Hepatocyte (in vitro differentiated cells): ENCODE measurements at regions not wholly inside any gene's neighbourhood (a gene's known extent, or its start where the extent isn't known, plus 50 kb on each side); places are given as distances from the start of the nearest gene placed in this dataset.

Experiments
- DNase-seq: peaks from one replicate; pipeline ENCODE4 v3.0.0-alpha.2; 2016; ENCODE audit warnings: low spot score
- H2AFZ ChIP-seq: fragments of 200-600 bp; sonication (generic); 2 replicates; pipeline ENCODE4 v1.6.0; 2016; ENCODE audit warnings: antibody characterized with exemption, mild to moderate bottlenecking
- H3K27ac ChIP-seq: fragments of 200-600 bp; sonication (generic); 2 replicates; pipeline ENCODE4 v1.5.1; 2016; ENCODE audit warnings: mild to moderate bottlenecking
- H3K27me3 ChIP-seq: fragments of 200-600 bp; sonication (generic); 2 replicates; pipeline ENCODE4 v1.6.1; 2016
- H3K36me3 ChIP-seq: fragments of 200-600 bp; sonication (generic); replicated peaks from 2 replicates; pipeline ENCODE4 v1.5.1; 2016; ENCODE audit warnings: low read depth; ENCODE audit not compliant: insufficient read depth
- H3K4me1 ChIP-seq: fragments of 200-600 bp; sonication (generic); 2 replicates; pipeline ENCODE4 v1.5.1; 2016; ENCODE audit warnings: mild to moderate bottlenecking, moderate library complexity; ENCODE audit not compliant: insufficient read depth
- H3K4me2 ChIP-seq: fragments of 200-600 bp; sonication (generic); 2 replicates; pipeline ENCODE4 v1.6.0; 2016
- H3K4me3 ChIP-seq: fragments of 200-600 bp; sonication (generic); 2 replicates; pipeline ENCODE4 v1.5.1; 2016; ENCODE audit warnings: mild to moderate bottlenecking
- H3K79me2 ChIP-seq: fragments of 200-600 bp; sonication (generic); 2 replicates; pipeline ENCODE4 v1.6.0; 2017; ENCODE audit warnings: mild to moderate bottlenecking
- H3K9me2 ChIP-seq: fragments of 200-600 bp; sonication (generic); replicated peaks from 2 replicates; pipeline ENCODE4 v1.6.0; 2017; ENCODE audit warnings: mild to moderate bottlenecking; ENCODE audit not compliant: insufficient read depth
- H3K9me3 ChIP-seq: fragments of 200-600 bp; sonication (generic); 2 replicates; pipeline ENCODE4 v1.5.1; 2016; ENCODE audit warnings: low read depth, mild to moderate bottlenecking
- H4K20me1 ChIP-seq: fragments of 200-600 bp; sonication (generic); 2 replicates; pipeline ENCODE4 v1.6.0; 2016; ENCODE audit warnings: mild to moderate bottlenecking; ENCODE audit not compliant: insufficient read depth, poor library complexity, severe bottlenecking
- EZH2 ChIP-seq: fragments of 200-600 bp; sonication (generic); IDR thresholded peaks from 2 replicates; pipeline ENCODE4 v1.6.1; 2016; ENCODE audit warnings: antibody characterized with exemption, mild to moderate bottlenecking, borderline replicate concordance
- EZH2phosphoT487 ChIP-seq: fragments of 200-600 bp; sonication (generic); IDR thresholded peaks from one replicate; pipeline ENCODE4 v1.6.1; 2018; ENCODE audit warnings: antibody characterized with exemption, mild to moderate bottlenecking, low read depth, moderate library complexity; ENCODE audit not compliant: unreplicated experiment, severe bottlenecking
- WGBS: methylation state at CpG from one replicate; pipeline ENCODE4 v1.1.6; 2016; ENCODE audit warnings: low lambda C conversion rate; ENCODE audit errors: missing lambda C conversion rate; 5-methylcytosine and 5-hydroxymethylcytosine counted together
- TF ChIP-seq, protein P1 (sequence below): fragments of 200-600 bp; sonication (generic); IDR thresholded peaks from 2 replicates; pipeline ENCODE4 v1.5.1; 2016; ENCODE audit warnings: antibody characterized with exemption, mild to moderate bottlenecking; ENCODE audit not compliant: poor library complexity

DNA sequence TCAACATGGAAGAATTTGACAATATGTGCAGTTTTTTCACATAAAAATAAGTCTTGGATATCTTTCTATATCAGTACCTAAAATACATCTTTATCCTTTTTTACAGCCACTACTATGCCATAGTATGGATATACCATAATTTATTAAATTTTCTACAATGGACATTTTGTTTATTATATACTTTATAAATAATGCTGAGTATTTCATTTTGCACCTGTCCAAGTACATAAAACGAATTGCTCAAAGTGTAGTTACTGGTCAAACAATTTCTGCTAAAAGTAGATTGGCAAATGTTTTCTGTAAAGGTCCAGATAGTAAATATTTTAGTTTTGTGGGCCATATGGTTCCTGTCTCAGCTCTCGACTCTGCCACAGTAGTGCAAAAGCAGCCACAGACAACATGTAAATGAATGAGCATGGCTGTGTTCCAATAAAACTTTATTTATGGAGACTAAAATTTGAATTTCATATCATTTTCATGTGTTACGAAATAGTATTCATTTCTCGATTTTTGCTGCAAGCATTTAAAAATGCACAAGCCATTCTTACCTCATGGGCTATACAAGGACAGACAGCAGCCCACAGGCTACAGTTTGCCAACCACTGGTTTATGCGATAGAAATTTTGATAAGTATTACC is 96.9 kb upstream of the STEAP1B start:
- H3K4me3 ChIP-seq, result no peak overlapping the region
- H3K79me2 ChIP-seq, result no peaks in the 10 kb centered on the region
- WGBS, result 86% methylated on average over 5 of the region's 5 CpGs
- no peaks in the 10 kb centered on the region for H3K9me3 ChIP-seq
- no peaks in the 10 kb centered on the region for H3K4me1 ChIP-seq
- H3K27ac ChIP-seq, result no peak overlapping the region
- no peaks in the 10 kb centered on the region for H3K27me3 ChIP-seq
- H2AFZ ChIP-seq, result no peak overlapping the region
- TF ChIP-seq EZH2phosphoT487 (no peak), EZH2 (no peak)
- TF ChIP-seq, protein P1, sequence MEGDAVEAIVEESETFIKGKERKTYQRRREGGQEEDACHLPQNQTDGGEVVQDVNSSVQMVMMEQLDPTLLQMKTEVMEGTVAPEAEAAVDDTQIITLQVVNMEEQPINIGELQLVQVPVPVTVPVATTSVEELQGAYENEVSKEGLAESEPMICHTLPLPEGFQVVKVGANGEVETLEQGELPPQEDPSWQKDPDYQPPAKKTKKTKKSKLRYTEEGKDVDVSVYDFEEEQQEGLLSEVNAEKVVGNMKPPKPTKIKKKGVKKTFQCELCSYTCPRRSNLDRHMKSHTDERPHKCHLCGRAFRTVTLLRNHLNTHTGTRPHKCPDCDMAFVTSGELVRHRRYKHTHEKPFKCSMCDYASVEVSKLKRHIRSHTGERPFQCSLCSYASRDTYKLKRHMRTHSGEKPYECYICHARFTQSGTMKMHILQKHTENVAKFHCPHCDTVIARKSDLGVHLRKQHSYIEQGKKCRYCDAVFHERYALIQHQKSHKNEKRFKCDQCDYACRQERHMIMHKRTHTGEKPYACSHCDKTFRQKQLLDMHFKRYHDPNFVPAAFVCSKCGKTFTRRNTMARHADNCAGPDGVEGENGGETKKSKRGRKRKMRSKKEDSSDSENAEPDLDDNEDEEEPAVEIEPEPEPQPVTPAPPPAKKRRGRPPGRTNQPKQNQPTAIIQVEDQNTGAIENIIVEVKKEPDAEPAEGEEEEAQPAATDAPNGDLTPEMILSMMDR, result no peak
- no peaks in the 10 kb centered on the region for H4K20me1 ChIP-seq
- no peak for DNase-seq
- no peaks in the 10 kb centered on the region for H3K36me3 ChIP-seq
- H3K4me2 ChIP-seq, result no peak overlapping the region
- H3K9me2 ChIP-seq, result no peaks in the 10 kb centered on the region

DNA sequence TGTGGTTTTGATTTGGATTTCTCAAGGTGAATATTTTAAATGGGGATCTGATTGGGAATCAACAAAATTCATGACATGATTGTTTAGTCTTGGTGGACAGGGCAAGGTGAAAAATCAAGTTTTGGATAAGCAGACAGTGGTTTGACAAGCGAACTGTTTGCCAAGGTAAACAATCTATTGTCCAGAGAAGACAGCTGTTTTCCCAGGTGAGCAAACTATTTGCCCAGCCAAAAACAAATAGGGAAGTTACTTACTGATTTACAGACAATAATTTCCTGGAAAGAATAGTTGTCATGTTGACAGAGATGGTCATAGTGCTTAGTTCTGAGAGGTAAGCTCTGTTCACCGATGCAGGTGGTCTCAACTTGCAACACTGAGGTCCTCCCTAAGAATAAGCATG is 94.0 kb upstream of the STEAP1B start:
- H3K27me3 ChIP-seq, result no peaks in the 10 kb centered on the region
- WGBS, result 68% methylated on average over 2 of the region's 2 CpGs

DNA sequence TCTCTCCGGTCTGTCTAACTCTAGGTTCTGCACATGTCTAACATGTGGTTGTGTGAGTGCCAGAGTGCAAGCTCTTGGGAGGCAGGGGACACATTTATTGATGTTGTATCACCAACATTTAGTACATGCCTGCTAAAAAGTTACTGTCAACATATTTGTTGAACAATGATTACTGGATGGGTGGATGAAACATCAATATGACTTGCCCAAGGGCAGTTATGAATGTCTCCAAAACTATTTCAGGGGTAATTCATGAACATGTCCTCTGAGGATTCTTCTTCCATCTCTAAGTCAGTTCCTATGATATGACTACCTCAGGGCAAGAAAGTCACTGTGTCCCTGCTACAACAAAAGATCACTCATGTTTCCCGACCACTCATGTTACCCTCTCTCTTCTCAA is 91.3 kb upstream of the STEAP1B start:
- no peak overlapping the region for H3K4me2 ChIP-seq
- no peak overlapping the region for H2AFZ ChIP-seq
- H3K27ac ChIP-seq, result no peak overlapping the region
- H3K79me2 ChIP-seq, result no peaks in the 10 kb centered on the region
- H4K20me1 ChIP-seq, result no peaks in the 10 kb centered on the region
- no peaks in the 10 kb centered on the region for H3K9me3 ChIP-seq
- DNase-seq, result no peak
- TF ChIP-seq, protein P1, result no peak
- TF ChIP-seq EZH2phosphoT487 (no peak), EZH2 (no peak)
- no peaks in the 10 kb centered on the region for H3K36me3 ChIP-seq
- H3K4me1 ChIP-seq, result peaks cover 4% of the 10 kb centered on the region
- H3K4me3 ChIP-seq, result no peak overlapping the region
- H3K27me3 ChIP-seq, result no peaks in the 10 kb centered on the region
- 97% methylated on average over 2 of the region's 2 CpGs for WGBS
- no peaks in the 10 kb centered on the region for H3K9me2 ChIP-seq

More for the DNA sequence above, 94.0 kb upstream of the STEAP1B start:
- no peak overlapping the region for H3K4me2 ChIP-seq
- no peak overlapping the region for H3K27ac ChIP-seq
- no peaks in the 10 kb centered on the region for H3K9me2 ChIP-seq
- H3K4me3 ChIP-seq, result no peak overlapping the region
- no peak for DNase-seq
- TF ChIP-seq EZH2, result no peak
- H3K36me3 ChIP-seq, result no peaks in the 10 kb centered on the region
- H3K4me1 ChIP-seq, result no peaks in the 10 kb centered on the region
- no peaks in the 10 kb centered on the region for H4K20me1 ChIP-seq
- H3K9me3 ChIP-seq, result no peaks in the 10 kb centered on the region
- H2AFZ ChIP-seq, result no peak overlapping the region
- no peaks in the 10 kb centered on the region for H3K79me2 ChIP-seq

GRCh38 chr7:22589641-22590201 is 89.7 kb upstream of the STEAP1B start:
- Histone ChIP-seq H3K9me3 (no peaks in the 10 kb centered on the region), H3K79me2 (no peaks in the 10 kb centered on the region), H3K27me3 (no peaks in the 10 kb centered on the region), H3K4me1 (peaks cover 6% of the 10 kb centered on the region), H3K27ac (no peak overlapping the region), H3K9me2 (no peaks in the 10 kb centered on the region), H3K4me2 (no peak overlapping the region), H3K4me3 (no peak overlapping the region), H3K36me3 (no peaks in the 10 kb centered on the region), H4K20me1 (no peaks in the 10 kb centered on the region), H2AFZ (no peak overlapping the region)
- WGBS, result 63% methylated on average over 10 of the region's 10 CpGs
- no peak for DNase-seq
- TF ChIP-seq, protein P1, result no peak
- TF ChIP-seq EZH2phosphoT487 (no peak), EZH2 (no peak)
